ENCODE measurements at regions not wholly inside any gene's neighbourhood (a gene's known extent, or its start where the extent isn't known, plus 50 kb on each side); places are given as distances from the start of the nearest gene placed in this dataset.

GRCh38 chr5:71943874-71944273, 163.4 kb upstream of the MAP1B start:
- DNase-seq (ENCODE audit: low spot score), result no peak
- no peak for FAIRE-seq

- no peak for DNase-seq (ENCODE audit: low spot score)
- no peak for FAIRE-seq
These were observed 161.8 kb upstream of the MAP1B start for GRCh38 chr5:71945436-71945835.

- DNase-seq (ENCODE audit: low spot score) (no peak), FAIRE-seq (no peak)
These were observed 160.8 kb upstream of the MAP1B start for GRCh38 chr5:71946343-71947030.

- DNase-seq (ENCODE audit: low spot score) (no peak), FAIRE-seq (no peak)
These were observed 159.1 kb upstream of the MAP1B start for GRCh38 chr5:71948206-71948605.

- no peak for DNase-seq (ENCODE audit: low spot score)
- no peak for FAIRE-seq
These were observed 157.5 kb upstream of the MAP1B start for GRCh38 chr5:71949772-71950171.

- no peak for FAIRE-seq
These were observed 153.4 kb upstream of the MAP1B start for GRCh38 chr5:71953866-71954265.

GRCh38 chr5:71954329-71954728, 152.9 kb upstream of the MAP1B start:
- no peak for FAIRE-seq
- no peak for DNase-seq (ENCODE audit: low spot score)

More at GRCh38 chr5:71953866-71954265, 153.4 kb upstream of the MAP1B start:
- no peak for DNase-seq (ENCODE audit: low spot score)

- no peak for DNase-seq (ENCODE audit: low spot score)
- FAIRE-seq, result no peak
These were observed 151.6 kb upstream of the MAP1B start for GRCh38 chr5:71955723-71956122.

GRCh38 chr5:71957292-71957898, 149.9 kb upstream of the MAP1B start:
- DNase-seq (ENCODE audit: low spot score), result no peak
- FAIRE-seq, result no peak

- DNase-seq (ENCODE audit: low spot score) (no peak), FAIRE-seq (no peak)
These were observed 147.1 kb upstream of the MAP1B start for GRCh38 chr5:71960195-71960594.

GRCh38 chr5:71961786-71962185, 145.5 kb upstream of the MAP1B start:
- DNase-seq (ENCODE audit: low spot score), result no peak
- FAIRE-seq, result no peak

GRCh38 chr5:71969460-71969859, 137.8 kb upstream of the MAP1B start:
- FAIRE-seq (no peak), DNase-seq (ENCODE audit: low spot score) (no peak)

- DNase-seq (ENCODE audit: low spot score) (no peak), FAIRE-seq (no peak)
These were observed 135.4 kb upstream of the MAP1B start for GRCh38 chr5:71971862-71972261.

GRCh38 chr5:71972777-71973473, 134.3 kb upstream of the MAP1B start:
- FAIRE-seq, result no peak

GRCh38 chr5:71973563-71973962, 133.7 kb upstream of the MAP1B start:
- no peak for DNase-seq (ENCODE audit: low spot score)
- no peak for FAIRE-seq

More at GRCh38 chr5:71972777-71973473, 134.3 kb upstream of the MAP1B start:
- DNase-seq (ENCODE audit: low spot score), result no peak

- FAIRE-seq (no peak), DNase-seq (ENCODE audit: low spot score) (no peak)
These were observed 133.1 kb upstream of the MAP1B start for GRCh38 chr5:71974165-71974564.

- DNase-seq (ENCODE audit: low spot score) (no peak), FAIRE-seq (no peak)
These were observed 132.7 kb upstream of the MAP1B start for GRCh38 chr5:71974622-71975021.

- DNase-seq (ENCODE audit: low spot score), result no peak
- no peak for FAIRE-seq
These were observed 130.8 kb upstream of the MAP1B start for GRCh38 chr5:71976449-71976848.

GRCh38 chr5:71977311-71977710, 130.0 kb upstream of the MAP1B start:
- FAIRE-seq (no peak), DNase-seq (ENCODE audit: low spot score) (no peak)

GRCh38 chr5:71978216-71978615, 129.1 kb upstream of the MAP1B start:
- FAIRE-seq, result no peak
- no peak for DNase-seq (ENCODE audit: low spot score)

GRCh38 chr5:71982717-71983395, 124.4 kb upstream of the MAP1B start:
- FAIRE-seq, result no peak
- DNase-seq (ENCODE audit: low spot score), result no peak

- DNase-seq (ENCODE audit: low spot score) (no peak), FAIRE-seq (no peak)
These were observed 121.2 kb upstream of the MAP1B start for GRCh38 chr5:71986101-71986500.

Measured in urothelium cell line (cell line).